SK-N-SH (cell line): ENCODE measurements at regions not wholly inside any gene's neighbourhood (a gene's known extent, or its start where the extent isn't known, plus 50 kb on each side); places are given as distances from the start of the nearest gene placed in this dataset.

Experiments
- CTCF ChIA-PET: fragments of 300-600, 350-600 bp; formaldehyde crosslinking; extraction: SDS; loops from one replicate; lab custom pipeline; 2021; lab: Yijun Ruan, JAX
- POLR2A ChIA-PET: fragments of 350-600 bp; sonication (Branson Sonifier 250); formaldehyde crosslinking; extraction: SDS; loops from one replicate; lab custom pipeline; 2020; ENCODE audit warnings: antibody characterized with exemption, inconsistent platforms; lab: Yijun Ruan, JAX
- DNase-seq: peaks from one replicate; pipeline ENCODE4 v3.0.0; 2012
- H2AFZ ChIP-seq: fragments of 200-600 bp; sonication (generic); 2 replicates; pipeline ENCODE4 v1.8.1; 2016; ENCODE audit warnings: antibody characterized with exemption, mild to moderate bottlenecking, low read depth
- H3F3A ChIP-seq: fragments of 200-600 bp; sonication (generic); replicated peaks from 2 replicates; pipeline ENCODE3; 2016; ENCODE audit warnings: antibody characterized with exemption, mild to moderate bottlenecking; ENCODE audit not compliant: insufficient read depth
- H3K27ac ChIP-seq, 2 experiments: fragments of 200-500 bp in 1 of 2; fragments of 200-600 bp in 1 of 2; sonication (Bioruptor generic) in 1 of 2; sonication (generic), shearing (Covaris generic) in 1 of 2; 2 replicates each; pipeline versions ENCODE4 v1.5.1 to v1.6.1; 2014 to 2016; ENCODE audit warnings: low read depth in 2 of 2, inconsistent platforms in 1 of 2, low read length in 1 of 2, mild to moderate bottlenecking in 1 of 2, mixed read lengths in 1 of 2
- H3K27me3 ChIP-seq: fragments of 200-600 bp; sonication (generic), shearing (Covaris generic); 2 replicates; pipeline ENCODE4 v1.6.1; 2016; ENCODE audit warnings: mixed run types; ENCODE audit not compliant: insufficient read depth
- H3K36me3 ChIP-seq, 2 experiments: fragments of 200-500 bp in 1 of 2; fragments of 200-600 bp in 1 of 2; sonication (Bioruptor generic) in 1 of 2; sonication (generic) in 1 of 2; replicated peaks in 1 of 2; 2 replicates each; pipeline versions ENCODE3 to v1.5.1; 2014 to 2016; ENCODE audit warnings: low read length in 1 of 2, mild to moderate bottlenecking in 1 of 2; ENCODE audit not compliant: insufficient read depth in 2 of 2, control insufficient read depth in 1 of 2
- H3K4me1 ChIP-seq, 2 experiments: fragments of 200-500 bp in 1 of 2; fragments of 200-600 bp in 1 of 2; sonication (Bioruptor generic) in 1 of 2; sonication (generic), shearing (Covaris generic) in 1 of 2; 2 replicates each; pipeline versions ENCODE4 v1.5.1 to v1.6.1; 2014 to 2016; ENCODE audit warnings: low read depth in 1 of 2, low read length in 1 of 2, mixed run types in 1 of 2; ENCODE audit not compliant: insufficient read depth in 2 of 2, control insufficient read depth in 1 of 2
- H3K4me2 ChIP-seq: fragments of 200-600 bp; sonication (generic), shearing (Covaris generic); 2 replicates; pipeline ENCODE4 v1.6.1; 2017; ENCODE audit warnings: mixed run types
- H3K4me3 ChIP-seq, 2 experiments: fragments of 200-500 bp in 1 of 2; fragments of 200-600 bp in 1 of 2; sonication (Bioruptor generic) in 1 of 2; sonication (generic), shearing (Covaris generic) in 1 of 2; 2 replicates each; pipeline versions ENCODE4 v1.5.1 to v1.8.1; 2014 to 2016; ENCODE audit warnings: low read depth in 2 of 2, inconsistent platforms in 1 of 2, low read length in 1 of 2, mild to moderate bottlenecking in 1 of 2, mixed read lengths in 1 of 2, moderate library complexity in 1 of 2
- H3K79me2 ChIP-seq: fragments of 200-600 bp; sonication (generic); 2 replicates; pipeline ENCODE4 v1.8.1; 2017; ENCODE audit warnings: mild to moderate bottlenecking; ENCODE audit not compliant: insufficient read depth
- H3K9ac ChIP-seq: fragments of 200-600 bp; sonication (generic); 2 replicates; pipeline ENCODE4 v1.6.1; 2017; ENCODE audit warnings: mixed run types
- H3K9me2 ChIP-seq: fragments of 200-600 bp; sonication (generic); 2 replicates; pipeline ENCODE4 v1.6.1; 2017; ENCODE audit warnings: mixed run types
- H3K9me3 ChIP-seq: fragments of 200-600 bp; sonication (generic); 2 replicates; pipeline ENCODE4 v1.6.1; 2017; ENCODE audit warnings: mixed run types, mild to moderate bottlenecking, moderate library complexity
- H4K20me1 ChIP-seq: fragments of 200-600 bp; sonication (generic); 2 replicates; pipeline ENCODE4 v1.6.1; 2017; ENCODE audit warnings: mild to moderate bottlenecking, mixed run types; ENCODE audit not compliant: insufficient read depth
- CHD2 ChIP-seq: fragments of 150-350 bp; IDR thresholded peaks from 2 replicates; pipeline ENCODE4 v1.6.1; 2018; ENCODE audit warnings: low read length; ENCODE audit not compliant: partially characterized antibody
- FOXJ3 ChIP-seq: sonication (generic); formaldehyde crosslinking; IDR thresholded peaks from 2 replicates; pipeline ENCODE4 v1.5.1; 2020; ENCODE audit warnings: mild to moderate bottlenecking, missing genetic modification reagents
- GATA2 ChIP-seq: sonication (generic); formaldehyde crosslinking; IDR thresholded peaks from 2 replicates; pipeline ENCODE4 v1.5.0; 2020; ENCODE audit warnings: mild to moderate bottlenecking, missing genetic modification reagents
- MXI1 ChIP-seq: IDR thresholded peaks from 2 replicates; pipeline ENCODE4 v1.6.1; 2012; ENCODE audit warnings: mild to moderate bottlenecking, low read depth, low read length, improper control_type of control experiment
- TEAD4 ChIP-seq: IDR thresholded peaks from 2 replicates; pipeline ENCODE4 v1.4.0; 2012; ENCODE audit warnings: mild to moderate bottlenecking, borderline replicate concordance; ENCODE audit not compliant: insufficient read depth
- USF2 ChIP-seq: fragments of 150-350 bp; IDR thresholded peaks from 2 replicates; pipeline ENCODE4 v1.6.1; 2017; ENCODE audit warnings: antibody characterized with exemption, low read length, low read depth, borderline replicate concordance
- WGBS: methylation state at CpG from one replicate; pipeline ENCODE4 v1.1.6; 2017; ENCODE audit warnings: low lambda C conversion rate; 5-methylcytosine and 5-hydroxymethylcytosine counted together
- TF ChIP-seq, protein P1 (sequence below): fragments of 150-350 bp; IDR thresholded peaks from 2 replicates; pipeline ENCODE4 v1.6.1; 2016; ENCODE audit warnings: mild to moderate bottlenecking, low read depth, low read length
- TF ChIP-seq, protein P2 (sequence below): IDR thresholded peaks from 2 replicates; pipeline ENCODE4; 2012
- TF ChIP-seq, protein P3 (sequence below): IDR thresholded peaks from 2 replicates; pipeline ENCODE4 v1.6.1; 2012; ENCODE audit warnings: mild to moderate bottlenecking, low read depth, low read length, moderate library complexity
- TF ChIP-seq, protein P4 (sequence below): IDR thresholded peaks from 2 replicates; pipeline ENCODE4 v1.4.0; 2012; ENCODE audit warnings: low read depth, borderline replicate concordance

DNA sequence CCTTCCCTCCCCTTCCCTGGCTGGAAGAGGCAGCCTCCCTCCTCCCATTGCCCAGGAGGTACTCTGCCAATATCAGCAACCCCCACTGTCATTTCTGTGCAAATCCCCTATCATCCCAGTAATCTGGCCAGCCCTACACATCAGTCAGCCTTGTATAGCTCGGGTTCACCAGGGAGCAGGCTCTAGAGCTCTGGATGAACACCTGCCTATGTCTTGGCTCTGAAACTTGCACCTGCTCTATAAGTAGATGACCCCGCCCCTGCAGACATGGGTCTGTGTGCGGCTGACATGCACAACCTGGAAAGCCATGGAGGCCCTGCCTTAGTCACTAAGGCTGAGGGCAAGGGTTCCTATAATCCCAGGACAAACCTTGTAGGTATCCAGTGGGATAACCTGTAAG lies 1042.9 kb downstream of the UQCRFS1 start:
- no peak for DNase-seq
- Histone ChIP-seq H4K20me1 (no peaks in the 10 kb centered on the region), H3K36me3 (no peaks in the 10 kb centered on the region), H3K4me2 (no peak overlapping the region), H3K9me2 (no peaks in the 10 kb centered on the region), H3K4me1 (no peaks in the 10 kb centered on the region), H3K4me3 (no peak overlapping the region), H3K27me3 (no peaks in the 10 kb centered on the region), H3K27ac (no peak overlapping the region), H3K79me2 (no peaks in the 10 kb centered on the region), H3F3A (no peaks in the 10 kb centered on the region), H3K9me3 (no peaks in the 10 kb centered on the region), H3K9ac (no peak overlapping the region), H2AFZ (no peak overlapping the region)
- 11% methylated on average over 2 of the region's 3 CpGs for WGBS
- TF ChIP-seq USF2 (no peak), CHD2 (no peak), GATA2 (no peak), MXI1 (no peak), TEAD4 (no peak), FOXJ3 (no peak)
- TF ChIP-seq, protein P1, sequence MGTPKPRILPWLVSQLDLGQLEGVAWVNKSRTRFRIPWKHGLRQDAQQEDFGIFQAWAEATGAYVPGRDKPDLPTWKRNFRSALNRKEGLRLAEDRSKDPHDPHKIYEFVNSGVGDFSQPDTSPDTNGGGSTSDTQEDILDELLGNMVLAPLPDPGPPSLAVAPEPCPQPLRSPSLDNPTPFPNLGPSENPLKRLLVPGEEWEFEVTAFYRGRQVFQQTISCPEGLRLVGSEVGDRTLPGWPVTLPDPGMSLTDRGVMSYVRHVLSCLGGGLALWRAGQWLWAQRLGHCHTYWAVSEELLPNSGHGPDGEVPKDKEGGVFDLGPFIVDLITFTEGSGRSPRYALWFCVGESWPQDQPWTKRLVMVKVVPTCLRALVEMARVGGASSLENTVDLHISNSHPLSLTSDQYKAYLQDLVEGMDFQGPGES = no peak
- TF ChIP-seq, protein P2, sequence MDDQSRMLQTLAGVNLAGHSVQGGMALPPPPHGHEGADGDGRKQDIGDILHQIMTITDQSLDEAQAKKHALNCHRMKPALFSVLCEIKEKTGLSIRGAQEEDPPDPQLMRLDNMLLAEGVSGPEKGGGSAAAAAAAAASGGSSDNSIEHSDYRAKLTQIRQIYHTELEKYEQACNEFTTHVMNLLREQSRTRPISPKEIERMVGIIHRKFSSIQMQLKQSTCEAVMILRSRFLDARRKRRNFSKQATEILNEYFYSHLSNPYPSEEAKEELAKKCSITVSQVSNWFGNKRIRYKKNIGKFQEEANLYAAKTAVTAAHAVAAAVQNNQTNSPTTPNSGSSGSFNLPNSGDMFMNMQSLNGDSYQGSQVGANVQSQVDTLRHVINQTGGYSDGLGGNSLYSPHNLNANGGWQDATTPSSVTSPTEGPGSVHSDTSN = no peak
- TF ChIP-seq, protein P3, sequence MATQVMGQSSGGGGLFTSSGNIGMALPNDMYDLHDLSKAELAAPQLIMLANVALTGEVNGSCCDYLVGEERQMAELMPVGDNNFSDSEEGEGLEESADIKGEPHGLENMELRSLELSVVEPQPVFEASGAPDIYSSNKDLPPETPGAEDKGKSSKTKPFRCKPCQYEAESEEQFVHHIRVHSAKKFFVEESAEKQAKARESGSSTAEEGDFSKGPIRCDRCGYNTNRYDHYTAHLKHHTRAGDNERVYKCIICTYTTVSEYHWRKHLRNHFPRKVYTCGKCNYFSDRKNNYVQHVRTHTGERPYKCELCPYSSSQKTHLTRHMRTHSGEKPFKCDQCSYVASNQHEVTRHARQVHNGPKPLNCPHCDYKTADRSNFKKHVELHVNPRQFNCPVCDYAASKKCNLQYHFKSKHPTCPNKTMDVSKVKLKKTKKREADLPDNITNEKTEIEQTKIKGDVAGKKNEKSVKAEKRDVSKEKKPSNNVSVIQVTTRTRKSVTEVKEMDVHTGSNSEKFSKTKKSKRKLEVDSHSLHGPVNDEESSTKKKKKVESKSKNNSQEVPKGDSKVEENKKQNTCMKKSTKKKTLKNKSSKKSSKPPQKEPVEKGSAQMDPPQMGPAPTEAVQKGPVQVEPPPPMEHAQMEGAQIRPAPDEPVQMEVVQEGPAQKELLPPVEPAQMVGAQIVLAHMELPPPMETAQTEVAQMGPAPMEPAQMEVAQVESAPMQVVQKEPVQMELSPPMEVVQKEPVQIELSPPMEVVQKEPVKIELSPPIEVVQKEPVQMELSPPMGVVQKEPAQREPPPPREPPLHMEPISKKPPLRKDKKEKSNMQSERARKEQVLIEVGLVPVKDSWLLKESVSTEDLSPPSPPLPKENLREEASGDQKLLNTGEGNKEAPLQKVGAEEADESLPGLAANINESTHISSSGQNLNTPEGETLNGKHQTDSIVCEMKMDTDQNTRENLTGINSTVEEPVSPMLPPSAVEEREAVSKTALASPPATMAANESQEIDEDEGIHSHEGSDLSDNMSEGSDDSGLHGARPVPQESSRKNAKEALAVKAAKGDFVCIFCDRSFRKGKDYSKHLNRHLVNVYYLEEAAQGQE = no peak
- TF ChIP-seq, protein P4, sequence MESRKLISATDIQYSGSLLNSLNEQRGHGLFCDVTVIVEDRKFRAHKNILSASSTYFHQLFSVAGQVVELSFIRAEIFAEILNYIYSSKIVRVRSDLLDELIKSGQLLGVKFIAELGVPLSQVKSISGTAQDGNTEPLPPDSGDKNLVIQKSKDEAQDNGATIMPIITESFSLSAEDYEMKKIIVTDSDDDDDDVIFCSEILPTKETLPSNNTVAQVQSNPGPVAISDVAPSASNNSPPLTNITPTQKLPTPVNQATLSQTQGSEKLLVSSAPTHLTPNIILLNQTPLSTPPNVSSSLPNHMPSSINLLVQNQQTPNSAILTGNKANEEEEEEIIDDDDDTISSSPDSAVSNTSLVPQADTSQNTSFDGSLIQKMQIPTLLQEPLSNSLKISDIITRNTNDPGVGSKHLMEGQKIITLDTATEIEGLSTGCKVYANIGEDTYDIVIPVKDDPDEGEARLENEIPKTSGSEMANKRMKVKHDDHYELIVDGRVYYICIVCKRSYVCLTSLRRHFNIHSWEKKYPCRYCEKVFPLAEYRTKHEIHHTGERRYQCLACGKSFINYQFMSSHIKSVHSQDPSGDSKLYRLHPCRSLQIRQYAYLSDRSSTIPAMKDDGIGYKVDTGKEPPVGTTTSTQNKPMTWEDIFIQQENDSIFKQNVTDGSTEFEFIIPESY = no peak
- ChIA-PET POLR2A (no interaction called here), CTCF (interaction anchor here (1.2 kb wide), 1 partner anchor 10 kb away, joined by 3 read pairs; no protein-coding TSS in a partner anchor)
